Neural cell (in vitro differentiated cells): ENCODE measurements at regions not wholly inside any gene's neighbourhood (a gene's known extent, or its start where the extent isn't known, plus 50 kb on each side); places are given as distances from the start of the nearest gene placed in this dataset.

Experiments used
- H2AFZ ChIP-seq: fragments of 200-600, 300-800 bp; sonication (generic), shearing (Covaris generic); 2 replicates; pipeline ENCODE4 v1.6.0; 2014; ENCODE audit warnings: low read depth, mild to moderate bottlenecking, antibody characterized with exemption, low read length, moderate library complexity
- H3F3A ChIP-seq: fragments of 200-600 bp; shearing (Covaris generic); 2 replicates; pipeline ENCODE4 v1.6.1; 2016; ENCODE audit warnings: mild to moderate bottlenecking, moderate library complexity, mixed read lengths, antibody characterized with exemption, low read length; ENCODE audit not compliant: insufficient read depth, poor library complexity, severe bottlenecking
- H3K27ac ChIP-seq: fragments of 200-600, 300-800 bp; sonication (generic), shearing (Covaris generic); 2 replicates; pipeline ENCODE4 v1.5.1; 2014; ENCODE audit warnings: mild to moderate bottlenecking, low read length, moderate library complexity
- H3K27me3 ChIP-seq: fragments of 300-800, 200-600 bp; sonication (generic), shearing (Covaris generic); 2 replicates; pipeline ENCODE4 v1.6.0; 2014; ENCODE audit warnings: mild to moderate bottlenecking, low read depth, low read length, moderate library complexity; ENCODE audit not compliant: insufficient read depth
- H3K36me3 ChIP-seq: fragments of 300-800, 200-600 bp; sonication (generic), shearing (Covaris generic); 2 replicates; pipeline ENCODE4 v1.5.1; 2014; ENCODE audit warnings: mild to moderate bottlenecking, antibody characterized with exemption, low read length, moderate library complexity; ENCODE audit not compliant: insufficient read depth
- H3K4me2 ChIP-seq: fragments of 300-800, 200-600 bp; sonication (generic), shearing (Covaris generic); 2 replicates; pipeline ENCODE4 v1.6.0; 2014; ENCODE audit warnings: mild to moderate bottlenecking, low read length
- H3K4me3 ChIP-seq: fragments of 300-800, 200-600 bp; sonication (generic), shearing (Covaris generic); 2 replicates; pipeline ENCODE4 v1.5.1; 2014; ENCODE audit warnings: mild to moderate bottlenecking, low read length, moderate library complexity
- H3K79me2 ChIP-seq: fragments of 200-600 bp; shearing (Covaris generic); replicated peaks from 2 replicates; pipeline ENCODE4 v1.6.0; 2014; ENCODE audit warnings: mild to moderate bottlenecking, low read length, moderate library complexity; ENCODE audit not compliant: insufficient read depth
- H3K9ac ChIP-seq: fragments of 300-800, 200-600 bp; sonication (generic), shearing (Covaris generic); 2 replicates; pipeline ENCODE4 v1.6.1; 2016; ENCODE audit warnings: mild to moderate bottlenecking, low read length, mixed read lengths
- H3K9me2 ChIP-seq: fragments of 200-600 bp; shearing (Covaris generic); 2 replicates; pipeline ENCODE4 v1.6.1; 2016; ENCODE audit warnings: mild to moderate bottlenecking, low read length, mixed read lengths; ENCODE audit not compliant: insufficient read depth
- H3K9me3 ChIP-seq: fragments of 200-600, 300-800 bp; sonication (generic), shearing (Covaris generic); 2 replicates; pipeline ENCODE4 v1.6.1; 2016; ENCODE audit warnings: mild to moderate bottlenecking, mixed run types, low read length, moderate library complexity, mixed read lengths
- H4K20me1 ChIP-seq: fragments of 200-600 bp; shearing (Covaris generic); 2 replicates; pipeline ENCODE4 v1.6.1; 2016; ENCODE audit warnings: mild to moderate bottlenecking, mixed run types; ENCODE audit not compliant: insufficient read depth
- EP300 ChIP-seq: fragments of 450-650 bp; conservative IDR thresholded peaks from 2 replicates; pipeline ENCODE4 v1.6.1; 2014; ENCODE audit warnings: antibody characterized with exemption, mild to moderate bottlenecking, moderate library complexity; ENCODE audit not compliant: poor library complexity, severe bottlenecking
- EZH2 ChIP-seq: fragments of 200-600, 300-800 bp; shearing (Covaris generic), sonication (generic); IDR thresholded peaks from 2 replicates; pipeline ENCODE4 v1.6.1; 2014; ENCODE audit warnings: antibody characterized with exemption, low read length, borderline replicate concordance, mild to moderate bottlenecking; ENCODE audit not compliant: insufficient read depth, poor library complexity, severe bottlenecking
- MXI1 ChIP-seq: fragments of 450-650 bp; conservative IDR thresholded peaks from 2 replicates; pipeline ENCODE4 v1.6.1; 2014; ENCODE audit warnings: antibody characterized with exemption, mild to moderate bottlenecking; ENCODE audit not compliant: poor library complexity, severe bottlenecking
- POLR2AphosphoS5 ChIP-seq: IDR thresholded peaks from 2 replicates; pipeline ENCODE4 v1.6.1; 2012
- RAD21 ChIP-seq: fragments of 450-650 bp; conservative IDR thresholded peaks from 2 replicates; pipeline ENCODE4 v1.6.1; 2014; ENCODE audit warnings: antibody characterized with exemption, mild to moderate bottlenecking, moderate library complexity
- SMC3 ChIP-seq: fragments of 450-650 bp; conservative IDR thresholded peaks from 2 replicates; pipeline ENCODE4 v1.6.1; 2014; ENCODE audit warnings: antibody characterized with exemption, mild to moderate bottlenecking, moderate library complexity; ENCODE audit not compliant: poor library complexity
- TAF1 ChIP-seq: IDR thresholded peaks from 2 replicates; pipeline ENCODE4 v1.6.1; 2012; ENCODE audit warnings: low read depth
- TF ChIP-seq, protein P1 (sequence below): IDR thresholded peaks from 2 replicates; pipeline ENCODE4 v1.6.1; 2012; ENCODE audit warnings: borderline replicate concordance
- TF ChIP-seq, protein P2 (sequence below): fragments of 450-650 bp; IDR thresholded peaks from 2 replicates; pipeline ENCODE4 v1.5.1; 2014; ENCODE audit warnings: antibody characterized with exemption, mild to moderate bottlenecking, moderate library complexity; ENCODE audit not compliant: poor library complexity, severe bottlenecking

DNA sequence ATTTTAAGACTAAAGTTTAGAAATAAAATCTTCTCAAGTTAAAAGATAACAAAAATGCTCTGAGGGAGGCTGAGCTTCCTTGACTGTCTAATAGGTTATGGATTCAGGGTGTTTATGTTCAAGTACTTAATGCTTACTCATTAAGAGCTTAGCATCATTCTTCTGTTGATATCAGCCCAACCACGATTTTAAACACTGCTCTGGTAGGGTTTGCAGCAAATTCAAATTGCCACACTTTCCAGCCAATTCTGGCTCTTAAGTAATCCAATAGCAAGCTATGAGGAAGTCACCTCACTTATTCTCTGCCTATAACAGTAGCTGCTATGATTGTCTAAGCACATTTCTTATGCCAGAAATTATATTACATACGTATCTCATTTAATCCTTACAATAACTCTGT lies 191.0 kb upstream of the KIF2A start:
- no peak overlapping the region for H3K27ac ChIP-seq
- no peaks in the 10 kb centered on the region for H3K27me3 ChIP-seq
- H3K4me3 ChIP-seq, result no peak overlapping the region
- no peaks in the 10 kb centered on the region for H3K79me2 ChIP-seq
- H4K20me1 ChIP-seq, result no peaks in the 10 kb centered on the region
- TF ChIP-seq MXI1 (no peak), EZH2 (no peak), EP300 (no peak), TAF1 (no peak), POLR2AphosphoS5 (no peak), RAD21 (no peak), SMC3 (no peak)
- TF ChIP-seq, protein P1, sequence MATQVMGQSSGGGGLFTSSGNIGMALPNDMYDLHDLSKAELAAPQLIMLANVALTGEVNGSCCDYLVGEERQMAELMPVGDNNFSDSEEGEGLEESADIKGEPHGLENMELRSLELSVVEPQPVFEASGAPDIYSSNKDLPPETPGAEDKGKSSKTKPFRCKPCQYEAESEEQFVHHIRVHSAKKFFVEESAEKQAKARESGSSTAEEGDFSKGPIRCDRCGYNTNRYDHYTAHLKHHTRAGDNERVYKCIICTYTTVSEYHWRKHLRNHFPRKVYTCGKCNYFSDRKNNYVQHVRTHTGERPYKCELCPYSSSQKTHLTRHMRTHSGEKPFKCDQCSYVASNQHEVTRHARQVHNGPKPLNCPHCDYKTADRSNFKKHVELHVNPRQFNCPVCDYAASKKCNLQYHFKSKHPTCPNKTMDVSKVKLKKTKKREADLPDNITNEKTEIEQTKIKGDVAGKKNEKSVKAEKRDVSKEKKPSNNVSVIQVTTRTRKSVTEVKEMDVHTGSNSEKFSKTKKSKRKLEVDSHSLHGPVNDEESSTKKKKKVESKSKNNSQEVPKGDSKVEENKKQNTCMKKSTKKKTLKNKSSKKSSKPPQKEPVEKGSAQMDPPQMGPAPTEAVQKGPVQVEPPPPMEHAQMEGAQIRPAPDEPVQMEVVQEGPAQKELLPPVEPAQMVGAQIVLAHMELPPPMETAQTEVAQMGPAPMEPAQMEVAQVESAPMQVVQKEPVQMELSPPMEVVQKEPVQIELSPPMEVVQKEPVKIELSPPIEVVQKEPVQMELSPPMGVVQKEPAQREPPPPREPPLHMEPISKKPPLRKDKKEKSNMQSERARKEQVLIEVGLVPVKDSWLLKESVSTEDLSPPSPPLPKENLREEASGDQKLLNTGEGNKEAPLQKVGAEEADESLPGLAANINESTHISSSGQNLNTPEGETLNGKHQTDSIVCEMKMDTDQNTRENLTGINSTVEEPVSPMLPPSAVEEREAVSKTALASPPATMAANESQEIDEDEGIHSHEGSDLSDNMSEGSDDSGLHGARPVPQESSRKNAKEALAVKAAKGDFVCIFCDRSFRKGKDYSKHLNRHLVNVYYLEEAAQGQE, result no peak
- TF ChIP-seq, protein P2, sequence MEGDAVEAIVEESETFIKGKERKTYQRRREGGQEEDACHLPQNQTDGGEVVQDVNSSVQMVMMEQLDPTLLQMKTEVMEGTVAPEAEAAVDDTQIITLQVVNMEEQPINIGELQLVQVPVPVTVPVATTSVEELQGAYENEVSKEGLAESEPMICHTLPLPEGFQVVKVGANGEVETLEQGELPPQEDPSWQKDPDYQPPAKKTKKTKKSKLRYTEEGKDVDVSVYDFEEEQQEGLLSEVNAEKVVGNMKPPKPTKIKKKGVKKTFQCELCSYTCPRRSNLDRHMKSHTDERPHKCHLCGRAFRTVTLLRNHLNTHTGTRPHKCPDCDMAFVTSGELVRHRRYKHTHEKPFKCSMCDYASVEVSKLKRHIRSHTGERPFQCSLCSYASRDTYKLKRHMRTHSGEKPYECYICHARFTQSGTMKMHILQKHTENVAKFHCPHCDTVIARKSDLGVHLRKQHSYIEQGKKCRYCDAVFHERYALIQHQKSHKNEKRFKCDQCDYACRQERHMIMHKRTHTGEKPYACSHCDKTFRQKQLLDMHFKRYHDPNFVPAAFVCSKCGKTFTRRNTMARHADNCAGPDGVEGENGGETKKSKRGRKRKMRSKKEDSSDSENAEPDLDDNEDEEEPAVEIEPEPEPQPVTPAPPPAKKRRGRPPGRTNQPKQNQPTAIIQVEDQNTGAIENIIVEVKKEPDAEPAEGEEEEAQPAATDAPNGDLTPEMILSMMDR, result no peak
- H3K9ac ChIP-seq, result no peak overlapping the region
- no peaks in the 10 kb centered on the region for H3K9me3 ChIP-seq
- no peaks in the 10 kb centered on the region for H3K36me3 ChIP-seq
- no peaks in the 10 kb centered on the region for H3K9me2 ChIP-seq
- no peaks in the 10 kb centered on the region for H3F3A ChIP-seq
- H3K4me2 ChIP-seq, result no peak overlapping the region
- no peak overlapping the region for H2AFZ ChIP-seq

DNA sequence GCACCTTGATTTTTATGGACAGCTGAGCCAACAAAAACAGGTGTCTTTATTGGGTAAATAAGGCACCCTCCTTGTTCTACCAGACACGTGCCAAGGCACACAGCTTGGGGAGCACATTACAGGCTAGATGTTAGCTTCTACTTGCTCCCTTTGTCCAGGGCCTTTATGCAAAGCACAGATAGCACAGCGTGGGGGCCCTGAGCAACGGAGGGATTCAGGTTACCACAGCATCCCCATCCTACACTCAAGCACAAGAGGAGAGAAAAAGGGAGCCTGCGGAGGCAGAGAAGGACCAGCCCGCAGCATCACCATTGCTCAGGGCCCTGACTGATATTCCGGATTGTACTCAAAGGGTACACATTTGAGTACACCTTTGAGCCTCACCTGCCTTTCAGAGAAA lies 181.7 kb upstream of the KIF2A start:
- Histone ChIP-seq H3K9me2 (no peaks in the 10 kb centered on the region), H3F3A (no peaks in the 10 kb centered on the region), H3K27ac (no peak overlapping the region), H3K4me3 (no peak overlapping the region), H3K36me3 (no peaks in the 10 kb centered on the region), H3K79me2 (no peaks in the 10 kb centered on the region), H4K20me1 (no peaks in the 10 kb centered on the region), H3K9me3 (no peaks in the 10 kb centered on the region), H3K9ac (no peak overlapping the region), H3K4me2 (no peak overlapping the region), H2AFZ (no peak overlapping the region), H3K27me3 (no peaks in the 10 kb centered on the region)
- TF ChIP-seq, protein P2, result no peak
- TF ChIP-seq TAF1, result no peak
- no peak for TF ChIP-seq EP300
- TF ChIP-seq POLR2AphosphoS5, result no peak
- TF ChIP-seq EZH2, result no peak
- TF ChIP-seq SMC3, result no peak
- TF ChIP-seq, protein P1, result no peak
- TF ChIP-seq RAD21, result no peak
